A673 (cell line): ENCODE measurements at regions not wholly inside any gene's neighbourhood (a gene's known extent, or its start where the extent isn't known, plus 50 kb on each side); places are given as distances from the start of the nearest gene placed in this dataset.
"Not testable (repeated sequence)": the region's sequence is repeated elsewhere in the genome, so short reads cannot be mapped to it uniquely, and the experiment has no call there.

Source experiments
- BruUV-seq: library from RNA; stranded (reverse); fragments of 400-500 nt; replicated peaks from 2 replicates; lab custom pipeline; 2021; lab: Mats Ljungman, UMichigan
- CTCF ChIA-PET: fragments of 300-600 bp; sonication (Branson Sonifier 250); formaldehyde crosslinking; loops from one replicate; lab custom pipeline; 2022; ENCODE audit warnings: antibody characterized with exemption; lab: Charles Lee
- POLR2A ChIA-PET: fragments of 300-600 bp; sonication (Branson Sonifier 250); formaldehyde crosslinking; loops from one replicate; lab custom pipeline; 2022; ENCODE audit warnings: antibody characterized with exemption; ENCODE audit not compliant: low non-redundant PET; lab: Charles Lee
- DNase-seq: peaks from one replicate; pipeline ENCODE4 v3.0.0-alpha.2; 2015; ENCODE audit warnings: low spot score
- H3K27ac ChIP-seq: fragments of 200-600 bp; sonication (generic); 2 replicates; pipeline ENCODE4 v1.5.1; 2016; ENCODE audit warnings: mixed run types, low read depth, mild to moderate bottlenecking, mixed read lengths, antibody characterized with exemption, low read length; ENCODE audit not compliant: poor library complexity, severe bottlenecking
- H3K27me3 ChIP-seq: fragments of 200-600 bp; sonication (generic); replicated peaks from 2 replicates; pipeline ENCODE4 v1.6.1; 2017; ENCODE audit warnings: mixed run types, low read depth, mild to moderate bottlenecking, mixed read lengths, antibody characterized with exemption, low read length; ENCODE audit not compliant: insufficient read depth, poor library complexity
- H3K36me3 ChIP-seq: fragments of 200-600 bp; sonication (generic); 2 replicates; pipeline ENCODE4 v1.6.1; 2016; ENCODE audit warnings: mixed run types, mild to moderate bottlenecking, mixed read lengths, antibody characterized with exemption, low read length; ENCODE audit not compliant: insufficient read depth, poor library complexity, severe bottlenecking
- H3K4me1 ChIP-seq: fragments of 200-600 bp; sonication (generic); 2 replicates; pipeline ENCODE4 v1.6.1; 2017; ENCODE audit warnings: mixed run types, mild to moderate bottlenecking, mixed read lengths, antibody characterized with exemption, low read length; ENCODE audit not compliant: insufficient read depth, poor library complexity, severe bottlenecking
- H3K4me3 ChIP-seq: fragments of 200-600 bp; sonication (generic); 2 replicates; pipeline ENCODE4 v1.5.1; 2016; ENCODE audit warnings: low read depth, mixed run types, mild to moderate bottlenecking, mixed read lengths, low read length; ENCODE audit not compliant: poor library complexity, severe bottlenecking
- H3K9me3 ChIP-seq: fragments of 200-600 bp; sonication (generic); 2 replicates; pipeline ENCODE4 v1.6.1; 2016; ENCODE audit warnings: mixed run types, low read depth, mild to moderate bottlenecking, mixed read lengths, antibody characterized with exemption, low read length; ENCODE audit not compliant: poor library complexity, severe bottlenecking
- EZH2 ChIP-seq: fragments of 200-600 bp; sonication (generic); IDR thresholded peaks from 2 replicates; pipeline ENCODE4 v1.6.1; 2017; ENCODE audit warnings: borderline replicate concordance, low read depth, mild to moderate bottlenecking, mixed read lengths, antibody characterized with exemption, low read length; ENCODE audit not compliant: poor library complexity, severe bottlenecking
- intact Hi-C: fragments of 100-400 bp; cut with micrococcal nuclease; formaldehyde crosslinking; loops from one replicate; pipeline ENCODE4 v1.10.0; 2022; ENCODE audit not compliant: unreplicated experiment
- TF ChIP-seq, protein P1 (sequence below): fragments of 300-800, 200-600 bp; sonication (generic); conservative IDR thresholded peaks from 2 replicates; pipeline ENCODE4 v1.5.1; 2017; ENCODE audit warnings: low read depth, mild to moderate bottlenecking, antibody characterized with exemption, low read length, moderate library complexity, mixed read lengths

DNA sequence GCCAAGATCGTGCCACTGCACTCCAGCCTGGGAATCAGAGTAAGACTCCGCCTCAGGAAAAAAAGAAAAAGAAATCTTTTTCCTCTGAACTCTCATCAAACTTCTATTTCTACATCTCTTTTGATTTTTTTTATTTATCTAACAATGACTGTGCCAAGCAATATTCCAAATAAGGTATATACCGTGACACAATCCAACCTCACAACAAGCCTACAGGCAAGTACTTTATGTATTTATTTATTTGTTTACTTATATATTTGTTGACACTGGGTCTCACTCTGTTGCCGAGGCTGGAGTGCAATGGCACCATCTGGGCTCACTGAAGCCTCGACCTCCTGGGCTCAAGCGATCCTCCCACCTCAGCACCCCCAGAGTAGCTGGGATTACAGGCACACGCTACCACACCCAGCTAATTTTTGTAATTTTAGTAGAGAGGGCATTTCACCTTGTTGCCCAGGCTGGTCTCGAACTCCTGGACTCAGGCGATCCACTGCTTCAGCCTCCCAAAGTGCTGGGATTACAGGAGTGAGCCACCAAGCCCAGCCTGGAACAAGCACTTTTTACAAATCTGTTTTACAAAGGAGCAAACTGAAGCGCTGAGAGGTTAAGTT, 94.9 kb upstream of the CHD2 start:
- no peak overlapping the region for H3K27ac ChIP-seq
- BruUV-seq = no TSS peak

DNA sequence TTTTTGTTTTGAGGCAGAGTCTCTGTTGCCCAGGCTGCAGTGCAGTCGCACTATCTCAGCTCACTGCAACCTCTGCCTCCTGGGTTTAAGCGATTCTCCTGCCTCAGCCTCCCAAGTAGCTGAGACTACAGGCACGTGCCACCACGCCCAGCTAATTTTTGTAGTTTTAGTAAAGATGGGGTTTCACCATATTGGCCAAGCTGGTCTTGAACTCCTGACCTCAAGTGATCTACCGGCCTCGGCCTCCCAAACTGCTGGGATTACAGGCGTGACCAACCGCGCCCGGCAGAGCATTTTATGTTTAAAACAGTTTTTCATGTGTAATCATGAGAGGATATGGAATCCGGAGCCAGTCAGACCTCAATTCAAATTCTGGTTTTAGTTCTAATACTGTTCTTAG, 94.0 kb upstream of the CHD2 start:
- intact Hi-C loops = loop anchor here (5.0 kb wide), 1 partner anchor 96 kb away; the partner anchor contains the start of gene CHD2
- H3K4me3 ChIP-seq, H3K27ac ChIP-seq, H3K27me3 ChIP-seq, CTCF ChIA-PET, BruUV-seq, DNase-seq, POLR2A ChIA-PET, H3K36me3 ChIP-seq, H3K9me3 ChIP-seq: not testable (repeated sequence)
- peaks cover 26% of the 10 kb centered on the region for H3K4me1 ChIP-seq

More for the DNA sequence above, 94.9 kb upstream of the CHD2 start:
- no peaks in the 10 kb centered on the region for H3K9me3 ChIP-seq
- no peak for TF ChIP-seq EZH2
- TF ChIP-seq, protein P1, sequence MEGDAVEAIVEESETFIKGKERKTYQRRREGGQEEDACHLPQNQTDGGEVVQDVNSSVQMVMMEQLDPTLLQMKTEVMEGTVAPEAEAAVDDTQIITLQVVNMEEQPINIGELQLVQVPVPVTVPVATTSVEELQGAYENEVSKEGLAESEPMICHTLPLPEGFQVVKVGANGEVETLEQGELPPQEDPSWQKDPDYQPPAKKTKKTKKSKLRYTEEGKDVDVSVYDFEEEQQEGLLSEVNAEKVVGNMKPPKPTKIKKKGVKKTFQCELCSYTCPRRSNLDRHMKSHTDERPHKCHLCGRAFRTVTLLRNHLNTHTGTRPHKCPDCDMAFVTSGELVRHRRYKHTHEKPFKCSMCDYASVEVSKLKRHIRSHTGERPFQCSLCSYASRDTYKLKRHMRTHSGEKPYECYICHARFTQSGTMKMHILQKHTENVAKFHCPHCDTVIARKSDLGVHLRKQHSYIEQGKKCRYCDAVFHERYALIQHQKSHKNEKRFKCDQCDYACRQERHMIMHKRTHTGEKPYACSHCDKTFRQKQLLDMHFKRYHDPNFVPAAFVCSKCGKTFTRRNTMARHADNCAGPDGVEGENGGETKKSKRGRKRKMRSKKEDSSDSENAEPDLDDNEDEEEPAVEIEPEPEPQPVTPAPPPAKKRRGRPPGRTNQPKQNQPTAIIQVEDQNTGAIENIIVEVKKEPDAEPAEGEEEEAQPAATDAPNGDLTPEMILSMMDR = no peak
- CTCF ChIA-PET = no interaction called here
- H3K4me1 ChIP-seq = peaks cover 20% of the 10 kb centered on the region
- DNase-seq = no peak
- intact Hi-C loops = loop anchor here (5.0 kb wide), 1 partner anchor 97 kb away; the partner anchor contains the start of gene CHD2
- no peaks in the 10 kb centered on the region for H3K27me3 ChIP-seq
- no peaks in the 10 kb centered on the region for H3K36me3 ChIP-seq
- H3K4me3 ChIP-seq = no peak overlapping the region
- POLR2A ChIA-PET = interaction anchor here (0.6 kb wide), 1 partner anchor 77 kb away, joined by 3 read pairs; no protein-coding TSS in a partner anchor

DNA sequence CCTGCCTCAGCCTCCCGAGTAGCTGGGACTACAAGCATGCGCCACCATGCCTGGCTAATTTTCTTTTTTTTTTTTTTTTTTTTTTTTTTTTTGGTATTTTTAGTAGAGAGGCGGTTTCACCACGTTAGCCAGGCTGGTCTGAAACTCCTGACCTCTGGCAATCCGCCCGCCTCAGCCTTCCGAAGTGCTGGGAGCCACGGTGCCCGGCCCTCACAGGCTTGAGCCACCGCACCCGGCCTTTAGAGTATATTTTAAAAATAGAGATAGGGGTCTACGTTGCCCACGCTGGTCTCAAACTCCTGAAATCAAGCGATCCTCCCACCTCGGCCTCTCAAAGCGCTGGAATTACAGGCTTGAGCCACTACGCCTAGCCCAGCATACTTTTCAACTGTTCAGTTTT, 93.4 kb upstream of the CHD2 start:
- Histone ChIP-seq H3K4me1 (peaks cover 26% of the 10 kb centered on the region), H3K4me3 (no peak overlapping the region), H3K9me3 (no peaks in the 10 kb centered on the region), H3K36me3 (no peaks in the 10 kb centered on the region), H3K27ac (no peak overlapping the region), H3K27me3 (no peaks in the 10 kb centered on the region)
- CTCF ChIA-PET = no interaction called here
- intact Hi-C loops = loop anchor here (5.0 kb wide), 1 partner anchor 96 kb away; the partner anchor contains the start of gene CHD2
- TF ChIP-seq, protein P1 = no peak
- no peak for TF ChIP-seq EZH2
- POLR2A ChIA-PET = no interaction called here
- BruUV-seq = no TSS peak
- no peak for DNase-seq
